WTC11 (cell line): ENCODE measurements at regions not wholly inside any gene's neighbourhood (a gene's known extent, or its start where the extent isn't known, plus 50 kb on each side); places are given as distances from the start of the nearest gene placed in this dataset.

Source experiments
- ATAC-seq: fragments of 200-7000 bp; cut with Tn5 transposase; 2 replicates; pipeline ENCODE4 v1.10.0; 2021; ENCODE audit warnings: mild to moderate bottlenecking, moderate library complexity
- CTCF ChIA-PET: fragments of 300-600 bp; sonication (Branson Sonifier 250); formaldehyde crosslinking; loops from one replicate; lab custom pipeline; 2021; ENCODE audit warnings: antibody characterized with exemption; lab: Charles Lee
- POLR2A ChIA-PET: fragments of 350-600 bp; sonication (Branson Sonifier 250); formaldehyde crosslinking; loops from one replicate; lab custom pipeline; 2021; ENCODE audit warnings: antibody characterized with exemption; lab: Charles Lee
- DNase-seq: peaks from one replicate; pipeline ENCODE4 v3.0.0; 2021; ENCODE audit warnings: low spot score
- H3K27ac Mint-ChIP-seq: 2 replicates; pipeline ENCODE4 v1.8.0; 2021; ENCODE audit warnings: mixed read lengths
- H3K27me3 Mint-ChIP-seq: 2 replicates; pipeline ENCODE4 v1.8.0; 2021; ENCODE audit warnings: low read depth, mild to moderate bottlenecking, moderate library complexity, mixed read lengths
- H3K36me3 Mint-ChIP-seq: 2 replicates; pipeline ENCODE4 v1.8.0; 2021; ENCODE audit warnings: mixed read lengths
- H3K4me1 Mint-ChIP-seq: 2 replicates; pipeline ENCODE4 v1.8.0; 2022; ENCODE audit warnings: mixed read lengths
- H3K4me3 Mint-ChIP-seq: 2 replicates; pipeline ENCODE4 v1.8.0; 2021; ENCODE audit warnings: mild to moderate bottlenecking, moderate library complexity, mixed read lengths
- H3K9me3 Mint-ChIP-seq: 2 replicates; pipeline ENCODE4 v1.8.0; 2021; ENCODE audit warnings: mixed read lengths
- ATF2 ChIP-seq: sonication (generic); formaldehyde crosslinking; IDR thresholded peaks from 2 replicates; pipeline ENCODE4 v1.8.1; 2022; ENCODE audit warnings: low read depth, missing genetic modification reagents, borderline replicate concordance
- CDX4 ChIP-seq: fragments of 250-450 bp; sonication (Bioruptor Pico); IDR thresholded peaks from 2 replicates; pipeline ENCODE4 v1.9.0; 2021; ENCODE audit warnings: moderate library complexity, mild to moderate bottlenecking, inconsistent platforms, borderline replicate concordance
- E2F1 ChIP-seq: sonication (generic); formaldehyde crosslinking; IDR thresholded peaks from 2 replicates; pipeline ENCODE4 v1.8.0; 2022; ENCODE audit warnings: mild to moderate bottlenecking, missing genetic modification reagents
- E2F5 ChIP-seq: sonication (generic); formaldehyde crosslinking; IDR thresholded peaks from 2 replicates; pipeline ENCODE4 v1.8.1; 2022; ENCODE audit warnings: mild to moderate bottlenecking, moderate library complexity, missing genetic modification reagents
- ETV6 ChIP-seq: sonication (generic); formaldehyde crosslinking; IDR thresholded peaks from 2 replicates; pipeline ENCODE4 v1.8.1; 2022; ENCODE audit warnings: mild to moderate bottlenecking, missing genetic modification reagents
- GTF2I ChIP-seq: fragments of 250-450 bp; sonication (Bioruptor Pico); conservative IDR thresholded peaks from 2 replicates; pipeline ENCODE4 v1.4.0; 2021; ENCODE audit warnings: mild to moderate bottlenecking
- JAZF1 ChIP-seq: fragments of 250-450 bp; sonication (Bioruptor Pico); IDR thresholded peaks from 2 replicates; pipeline ENCODE4 v1.9.0; 2021; ENCODE audit warnings: moderate library complexity, mild to moderate bottlenecking, inconsistent platforms
- KAT7 ChIP-seq: sonication (generic); formaldehyde crosslinking; IDR thresholded peaks from 2 replicates; pipeline ENCODE4 v1.8.1; 2023; ENCODE audit warnings: missing genetic modification reagents, mild to moderate bottlenecking, borderline replicate concordance
- SP1 ChIP-seq: sonication (generic); formaldehyde crosslinking; conservative IDR thresholded peaks from 2 replicates; pipeline ENCODE4 v1.8.1; 2022; ENCODE audit warnings: missing genetic modification reagents
- USF2 ChIP-seq: sonication (generic); formaldehyde crosslinking; IDR thresholded peaks from 2 replicates; pipeline ENCODE4 v1.8.1; 2023; ENCODE audit warnings: mild to moderate bottlenecking, missing genetic modification reagents, moderate library complexity
- ZBTB21 ChIP-seq: sonication (generic); formaldehyde crosslinking; IDR thresholded peaks from 2 replicates; pipeline ENCODE4 v1.8.1; 2023; ENCODE audit warnings: mild to moderate bottlenecking, missing genetic modification reagents, borderline replicate concordance
- ZNF317 ChIP-seq: sonication (generic); formaldehyde crosslinking; IDR thresholded peaks from 2 replicates; pipeline ENCODE4 v1.8.1; 2023; ENCODE audit warnings: low read depth, mild to moderate bottlenecking, moderate library complexity, missing genetic modification reagents, borderline replicate concordance
- TF ChIP-seq, protein P1 (sequence below): fragments of 200-600 bp; IDR thresholded peaks from 2 replicates; pipeline ENCODE4 v1.8.0; 2022; ENCODE audit warnings: antibody characterized with exemption
- TF ChIP-seq, protein P2 (sequence below): sonication (generic); formaldehyde crosslinking; IDR thresholded peaks from 2 replicates; pipeline ENCODE4 v1.8.1; 2022; ENCODE audit warnings: mild to moderate bottlenecking, missing genetic modification reagents, moderate library complexity, borderline replicate concordance
- TF ChIP-seq, protein P3 (sequence below): fragments of 250-450 bp; sonication (Bioruptor Pico); IDR thresholded peaks from 2 replicates; pipeline ENCODE4 v2.1.2; 2022; ENCODE audit warnings: mild to moderate bottlenecking, moderate library complexity
- TF ChIP-seq, protein P4 (sequence below): sonication (generic); formaldehyde crosslinking; IDR thresholded peaks from 2 replicates; pipeline ENCODE4 v1.8.1; 2023; ENCODE audit warnings: mild to moderate bottlenecking, missing genetic modification reagents
- TF ChIP-seq, protein P5 (sequence below): fragments of 250-450 bp; sonication (Bioruptor Pico); IDR thresholded peaks from 2 replicates; pipeline ENCODE4 v1.8.0; 2021; ENCODE audit warnings: mild to moderate bottlenecking

DNA sequence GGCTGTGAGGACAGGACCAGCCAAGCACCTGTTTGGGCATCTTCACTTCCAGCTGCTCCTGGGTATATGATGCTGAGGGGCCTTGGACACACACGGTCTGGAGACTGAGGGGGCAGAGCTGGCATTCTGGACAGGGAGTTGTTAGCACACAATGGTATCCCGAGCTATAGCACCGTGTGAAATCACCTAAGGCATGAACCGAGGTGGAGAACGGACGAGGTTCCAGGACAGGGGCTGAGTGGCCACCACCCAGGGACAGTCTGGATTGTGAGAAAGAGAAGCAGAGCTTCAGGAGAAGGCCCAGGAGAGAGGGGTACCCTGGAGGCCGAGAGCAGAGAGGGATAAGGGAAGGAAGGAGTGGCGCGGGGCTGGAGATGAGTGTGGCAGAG, 571.8 kb downstream of the TCERG1L start:
- no peak overlapping the region for H3K27ac Mint-ChIP-seq
- TF ChIP-seq JAZF1 (CRISPR knock-in tag) (no peak), E2F5 (CRISPR knock-in tag) (no peak), E2F1 (CRISPR knock-in tag) (no peak), USF2 (CRISPR knock-in tag) (no peak), ZBTB21 (CRISPR knock-in tag) (no peak), ZNF317 (no peak), ETV6 (no peak), SP1 (CRISPR knock-in tag) (no peak)
- TF ChIP-seq, protein P1, sequence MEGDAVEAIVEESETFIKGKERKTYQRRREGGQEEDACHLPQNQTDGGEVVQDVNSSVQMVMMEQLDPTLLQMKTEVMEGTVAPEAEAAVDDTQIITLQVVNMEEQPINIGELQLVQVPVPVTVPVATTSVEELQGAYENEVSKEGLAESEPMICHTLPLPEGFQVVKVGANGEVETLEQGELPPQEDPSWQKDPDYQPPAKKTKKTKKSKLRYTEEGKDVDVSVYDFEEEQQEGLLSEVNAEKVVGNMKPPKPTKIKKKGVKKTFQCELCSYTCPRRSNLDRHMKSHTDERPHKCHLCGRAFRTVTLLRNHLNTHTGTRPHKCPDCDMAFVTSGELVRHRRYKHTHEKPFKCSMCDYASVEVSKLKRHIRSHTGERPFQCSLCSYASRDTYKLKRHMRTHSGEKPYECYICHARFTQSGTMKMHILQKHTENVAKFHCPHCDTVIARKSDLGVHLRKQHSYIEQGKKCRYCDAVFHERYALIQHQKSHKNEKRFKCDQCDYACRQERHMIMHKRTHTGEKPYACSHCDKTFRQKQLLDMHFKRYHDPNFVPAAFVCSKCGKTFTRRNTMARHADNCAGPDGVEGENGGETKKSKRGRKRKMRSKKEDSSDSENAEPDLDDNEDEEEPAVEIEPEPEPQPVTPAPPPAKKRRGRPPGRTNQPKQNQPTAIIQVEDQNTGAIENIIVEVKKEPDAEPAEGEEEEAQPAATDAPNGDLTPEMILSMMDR = no peak
- TF ChIP-seq, protein P2, sequence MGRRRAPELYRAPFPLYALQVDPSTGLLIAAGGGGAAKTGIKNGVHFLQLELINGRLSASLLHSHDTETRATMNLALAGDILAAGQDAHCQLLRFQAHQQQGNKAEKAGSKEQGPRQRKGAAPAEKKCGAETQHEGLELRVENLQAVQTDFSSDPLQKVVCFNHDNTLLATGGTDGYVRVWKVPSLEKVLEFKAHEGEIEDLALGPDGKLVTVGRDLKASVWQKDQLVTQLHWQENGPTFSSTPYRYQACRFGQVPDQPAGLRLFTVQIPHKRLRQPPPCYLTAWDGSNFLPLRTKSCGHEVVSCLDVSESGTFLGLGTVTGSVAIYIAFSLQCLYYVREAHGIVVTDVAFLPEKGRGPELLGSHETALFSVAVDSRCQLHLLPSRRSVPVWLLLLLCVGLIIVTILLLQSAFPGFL (CRISPR knock-in tag) = no peak
- TF ChIP-seq, protein P3, sequence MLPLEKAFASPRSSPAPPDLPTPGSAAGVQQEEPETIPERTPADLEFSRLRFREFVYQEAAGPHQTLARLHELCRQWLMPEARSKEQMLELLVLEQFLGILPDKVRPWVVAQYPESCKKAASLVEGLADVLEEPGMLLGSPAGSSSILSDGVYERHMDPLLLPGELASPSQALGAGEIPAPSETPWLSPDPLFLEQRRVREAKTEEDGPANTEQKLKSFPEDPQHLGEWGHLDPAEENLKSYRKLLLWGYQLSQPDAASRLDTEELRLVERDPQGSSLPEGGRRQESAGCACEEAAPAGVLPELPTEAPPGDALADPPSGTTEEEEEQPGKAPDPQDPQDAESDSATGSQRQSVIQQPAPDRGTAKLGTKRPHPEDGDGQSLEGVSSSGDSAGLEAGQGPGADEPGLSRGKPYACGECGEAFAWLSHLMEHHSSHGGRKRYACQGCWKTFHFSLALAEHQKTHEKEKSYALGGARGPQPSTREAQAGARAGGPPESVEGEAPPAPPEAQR (CRISPR knock-in tag) = no peak
- TF ChIP-seq, protein P4, sequence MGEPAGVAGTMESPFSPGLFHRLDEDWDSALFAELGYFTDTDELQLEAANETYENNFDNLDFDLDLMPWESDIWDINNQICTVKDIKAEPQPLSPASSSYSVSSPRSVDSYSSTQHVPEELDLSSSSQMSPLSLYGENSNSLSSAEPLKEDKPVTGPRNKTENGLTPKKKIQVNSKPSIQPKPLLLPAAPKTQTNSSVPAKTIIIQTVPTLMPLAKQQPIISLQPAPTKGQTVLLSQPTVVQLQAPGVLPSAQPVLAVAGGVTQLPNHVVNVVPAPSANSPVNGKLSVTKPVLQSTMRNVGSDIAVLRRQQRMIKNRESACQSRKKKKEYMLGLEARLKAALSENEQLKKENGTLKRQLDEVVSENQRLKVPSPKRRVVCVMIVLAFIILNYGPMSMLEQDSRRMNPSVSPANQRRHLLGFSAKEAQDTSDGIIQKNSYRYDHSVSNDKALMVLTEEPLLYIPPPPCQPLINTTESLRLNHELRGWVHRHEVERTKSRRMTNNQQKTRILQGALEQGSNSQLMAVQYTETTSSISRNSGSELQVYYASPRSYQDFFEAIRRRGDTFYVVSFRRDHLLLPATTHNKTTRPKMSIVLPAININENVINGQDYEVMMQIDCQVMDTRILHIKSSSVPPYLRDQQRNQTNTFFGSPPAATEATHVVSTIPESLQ (CRISPR knock-in tag) = no peak
- TF ChIP-seq, protein P5, sequence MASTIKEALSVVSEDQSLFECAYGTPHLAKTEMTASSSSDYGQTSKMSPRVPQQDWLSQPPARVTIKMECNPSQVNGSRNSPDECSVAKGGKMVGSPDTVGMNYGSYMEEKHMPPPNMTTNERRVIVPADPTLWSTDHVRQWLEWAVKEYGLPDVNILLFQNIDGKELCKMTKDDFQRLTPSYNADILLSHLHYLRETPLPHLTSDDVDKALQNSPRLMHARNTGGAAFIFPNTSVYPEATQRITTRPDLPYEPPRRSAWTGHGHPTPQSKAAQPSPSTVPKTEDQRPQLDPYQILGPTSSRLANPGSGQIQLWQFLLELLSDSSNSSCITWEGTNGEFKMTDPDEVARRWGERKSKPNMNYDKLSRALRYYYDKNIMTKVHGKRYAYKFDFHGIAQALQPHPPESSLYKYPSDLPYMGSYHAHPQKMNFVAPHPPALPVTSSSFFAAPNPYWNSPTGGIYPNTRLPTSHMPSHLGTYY = no peak
- TF ChIP-seq, all 79 proteins: peak for 0
- ATAC-seq = no peak
- Mint-ChIP-seq H3K4me3 (no peak overlapping the region), H3K9me3 (peaks cover 66% of the 10 kb centered on the region), H3K4me1 (peaks cover 6% of the 10 kb centered on the region), H3K27me3 (peaks cover 3% of the 10 kb centered on the region), H3K36me3 (peaks cover 66% of the 10 kb centered on the region)
- no peak for DNase-seq
- ChIA-PET POLR2A (no interaction called here), CTCF (no interaction called here)

DNA sequence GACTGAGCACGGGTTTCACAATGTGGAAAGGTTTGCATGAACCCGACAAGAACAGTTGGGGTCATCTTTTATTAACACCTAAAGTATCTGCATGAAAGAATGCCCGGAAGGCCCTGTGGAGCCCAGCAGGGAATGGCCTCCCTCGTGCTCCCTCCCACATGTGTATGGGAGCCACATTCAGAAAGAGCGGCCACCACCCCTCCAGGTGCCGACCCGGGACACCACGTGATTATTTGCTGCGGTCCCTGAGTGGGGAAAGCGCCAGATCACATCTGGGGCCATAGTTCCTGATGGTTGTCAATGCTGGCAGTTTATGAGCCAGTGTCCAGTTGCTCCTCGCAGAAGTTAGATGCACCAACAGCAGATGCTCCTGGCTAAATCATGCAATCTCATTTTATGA, 571.4 kb downstream of the TCERG1L start:
- POLR2A ChIA-PET = no interaction called here
- Mint-ChIP-seq H3K36me3 (peaks cover 65% of the 10 kb centered on the region), H3K4me1 (peaks cover 7% of the 10 kb centered on the region), H3K27me3 (peaks cover 3% of the 10 kb centered on the region), H3K27ac (no peak overlapping the region), H3K4me3 (no peak overlapping the region), H3K9me3 (peaks cover 62% of the 10 kb centered on the region)
- TF ChIP-seq CDX4 (CRISPR knock-in tag) (no peak), ATF2 (no peak), GTF2I (no peak), KAT7 (no peak)
- TF ChIP-seq, protein P5 = no peak
- CTCF ChIA-PET = no interaction called here
- ATAC-seq = no peak
- no peak for DNase-seq
